K562 (cell line): ENCODE measurements at regions not wholly inside any gene's neighbourhood (a gene's known extent, or its start where the extent isn't known, plus 50 kb on each side); places are given as distances from the start of the nearest gene placed in this dataset.

Experiments
- ATAC-seq: fragments of 200-7000 bp; cut with Tn5 transposase; 3 replicates; pipeline ENCODE4 v1.9.1; 2020; ENCODE audit warnings: moderate library complexity
- BruUV-seq: library from RNA; stranded (reverse); fragments of 400-500 nt; replicated peaks from 2 replicates; lab custom pipeline; 2021; lab: Mats Ljungman, UMichigan
- CTCF ChIA-PET: fragments of 300-600 bp; formaldehyde crosslinking; extraction: SDS; loops from one replicate; lab custom pipeline; 2021; ENCODE audit warnings: low intra/inter-chr PET ratio; lab: Yijun Ruan, JAX
- POLR2A ChIA-PET: fragments of 300-600, 350-650 bp; sonication (Branson Sonifier 250); formaldehyde crosslinking; extraction: SDS; loops from one replicate; lab custom pipeline; 2021; ENCODE audit warnings: antibody characterized with exemption, inconsistent platforms; lab: Yijun Ruan, JAX
- DNase-seq, 4 experiments: peaks; one replicate each; pipeline versions ENCODE4 v3.0.0 to v3.0.0-alpha.2; 2011 to 2018; ENCODE audit warnings: low spot score in 3 of 4, mixed read lengths in 3 of 4; ENCODE audit errors: extremely low read depth in 1 of 4
- FAIRE-seq: peaks from 2 replicates; lab custom pipeline; 2011; peaks lifted over from hg19 to GRCh38; lab: Jason Lieb, UNC
- H2AFZ ChIP-seq: 2 replicates; pipeline ENCODE4 v1.6.0; 2011; ENCODE audit warnings: low read depth, low read length, control low read depth, inconsistent platforms
- H3K27ac ChIP-seq: fragments of 200-600 bp; 3 replicates; pipeline ENCODE4 v1.8.0; 2011; ENCODE audit warnings: low read depth, mild to moderate bottlenecking, control low read depth, inconsistent platforms, low read length, moderate library complexity, mixed read lengths; ENCODE audit errors: extremely low read depth
- H3K27me3 ChIP-seq, 2 experiments: fragments of 300-600 bp in 1 of 2; 2 replicates in 1 of 2; 3 replicates in 1 of 2; pipeline versions ENCODE4 v1.6.0 to v1.8.0; 2011; ENCODE audit warnings: inconsistent platforms in 2 of 2, low read length in 2 of 2, mild to moderate bottlenecking in 1 of 2, mixed read lengths in 1 of 2, moderate library complexity in 1 of 2; ENCODE audit not compliant: control insufficient read depth in 2 of 2, insufficient read depth in 2 of 2
- H3K36me3 ChIP-seq: fragments of 300-600 bp; 3 replicates; pipeline ENCODE4 v1.8.0; 2011; ENCODE audit warnings: mild to moderate bottlenecking, low read length, inconsistent platforms; ENCODE audit not compliant: control insufficient read depth, insufficient read depth
- H3K4me1 ChIP-seq, 2 experiments: fragments of 200-600 bp in 1 of 2; replicated peaks in 1 of 2; 2 replicates in 1 of 2; 3 replicates in 1 of 2; pipeline versions ENCODE4 v1.5.1 to v1.8.0; 2011; ENCODE audit warnings: inconsistent platforms in 2 of 2, low read length in 2 of 2, mild to moderate bottlenecking in 1 of 2, mixed read lengths in 1 of 2, moderate library complexity in 1 of 2; ENCODE audit not compliant: control insufficient read depth in 2 of 2, insufficient read depth in 2 of 2
- H3K4me2 ChIP-seq: 2 replicates; pipeline ENCODE4 v1.6.1; 2011; ENCODE audit warnings: low read length, control low read depth, inconsistent platforms, mixed read lengths; ENCODE audit not compliant: insufficient read depth
- H3K4me3 ChIP-seq: fragments of 200-600 bp; sonication (generic), shearing (Covaris generic); 2 replicates; pipeline ENCODE4 v1.5.1; 2016; ENCODE audit warnings: control low read depth, inconsistent platforms
- H3K79me2 ChIP-seq: fragments of 200-600 bp; 3 replicates; pipeline ENCODE4 v1.8.0; 2011; ENCODE audit warnings: low read length, inconsistent platforms; ENCODE audit not compliant: control insufficient read depth, insufficient read depth
- H3K9ac ChIP-seq, 2 experiments: 2 replicates each; pipeline versions ENCODE4 v1.6.0 to v1.6.1; 2011; ENCODE audit warnings: low read depth in 2 of 2, low read length in 2 of 2, control low read depth in 1 of 2, inconsistent platforms in 1 of 2, mild to moderate bottlenecking in 1 of 2, mixed read lengths in 1 of 2; ENCODE audit not compliant: insufficient read depth in 1 of 2
- H3K9me1 ChIP-seq: one replicate; pipeline ENCODE4 v1.6.0; 2011; ENCODE audit warnings: inconsistent platforms, mild to moderate bottlenecking, low read length, moderate library complexity; ENCODE audit not compliant: control insufficient read depth, insufficient read depth
- H3K9me3 ChIP-seq: replicated peaks from 2 replicates; pipeline ENCODE4 v1.5.1; 2011; ENCODE audit warnings: low read depth, low read length, inconsistent platforms; ENCODE audit not compliant: control insufficient read depth, insufficient read depth
- H4K20me1 ChIP-seq: replicated peaks from 2 replicates; pipeline ENCODE4 v1.6.1; 2011; ENCODE audit warnings: low read length, inconsistent platforms, mixed read lengths; ENCODE audit not compliant: control insufficient read depth, insufficient read depth
- CREM ChIP-seq: IDR thresholded peaks from 2 replicates; pipeline ENCODE4 v1.6.1; 2014; ENCODE audit warnings: antibody characterized with exemption, low read depth
- ETS1 ChIP-seq: conservative IDR thresholded peaks from 2 replicates; pipeline ENCODE4 v1.6.1; 2011; ENCODE audit warnings: low read depth, mild to moderate bottlenecking, low read length; ENCODE audit not compliant: control insufficient read depth
- FOXJ2 ChIP-seq: fragments of 200-800 bp; sonication (Bioruptor generic); IDR thresholded peaks from 2 replicates; pipeline ENCODE4 v1.6.1; 2016; ENCODE audit warnings: missing genetic modification characterization, missing compliant biosample characterization
- GATAD2B ChIP-seq: fragments of 450-650 bp; IDR thresholded peaks from 2 replicates; pipeline ENCODE4 v1.6.1; 2017; ENCODE audit warnings: mild to moderate bottlenecking, borderline replicate concordance
- RBM39 ChIP-seq: fragments of 200-400 bp; formaldehyde crosslinking; optimal IDR thresholded peaks from 2 replicates; pipeline ENCODE3; 2018; ENCODE audit warnings: low read depth, low read length
- SIN3A ChIP-seq, 2 experiments: fragments of 150-350 bp in 1 of 2; IDR thresholded peaks; 2 replicates each; pipeline ENCODE4 v1.6.1; 2011 to 2016; ENCODE audit warnings: borderline replicate concordance in 2 of 2, low read depth in 2 of 2, low read length in 2 of 2, mild to moderate bottlenecking in 2 of 2, moderate library complexity in 2 of 2; ENCODE audit not compliant: control insufficient read depth in 1 of 2
- ZBTB12 ChIP-seq: fragments of 250-450 bp; sonication (Bioruptor Pico); IDR thresholded peaks from 2 replicates; pipeline ENCODE4 v1.4.0; 2020
- WGBS: fragments of 100-300 bp; shearing (Covaris generic); methylation state at CpG from one replicate; pipeline ENCODE4 v1.1.6; 2016; ENCODE audit warnings: low coverage, mixed read lengths; ENCODE audit not compliant: insufficient coverage; ENCODE audit errors: missing lambda C conversion rate; 5-methylcytosine and 5-hydroxymethylcytosine counted together
- in situ Hi-C: fragments of 300-500 bp; cut with MboI; formaldehyde crosslinking; loops from 4 replicates; pipeline ENCODE4 v1.15.0; 2018; ENCODE audit warnings: inconsistent platforms, mixed read lengths
- intact Hi-C: fragments of 100-400 bp; cut with micrococcal nuclease; formaldehyde crosslinking; loops from 2 replicates; pipeline ENCODE4 v1.14.2; 2022

- H3K4me1 ChIP-seq: no peaks in the 10 kb centered on the region
- no peak overlapping the region for H3K4me3 ChIP-seq
- no peak overlapping the region for H2AFZ ChIP-seq
- in situ Hi-C loops (no loop called here), intact Hi-C loops (no loop called here)
- ChIA-PET CTCF (no interaction called here), POLR2A (no interaction called here)
- FAIRE-seq (no peak), ATAC-seq (no peak), DNase-seq (no peak)
- no peak overlapping the region for H3K9ac ChIP-seq
- no peaks in the 10 kb centered on the region for H3K9me1 ChIP-seq
- H3K36me3 ChIP-seq: no peaks in the 10 kb centered on the region
- H3K27me3 ChIP-seq: no peaks in the 10 kb centered on the region
- TF ChIP-seq RBM39: no peak
- no peak for TF ChIP-seq FOXJ2 (tag)
- no peak for TF ChIP-seq ETS1
- no peak for TF ChIP-seq CREM
- TF ChIP-seq GATAD2B: no peak
- no peak for TF ChIP-seq SIN3A (IDR thresholded peaks at IDR 0.05; ENCODE audit: borderline replicate concordance in 2 of 2, control insufficient read depth in 1 of 2, low read depth in 2 of 2, low read length in 2 of 2)
- TF ChIP-seq ZBTB12: no peak
- H3K4me2 ChIP-seq: no peak overlapping the region
- H3K27ac ChIP-seq: no peak overlapping the region
- no peaks in the 10 kb centered on the region for H3K79me2 ChIP-seq
- no peaks in the 10 kb centered on the region for H3K9me3 ChIP-seq
- no TSS peak for BruUV-seq
- no peaks in the 10 kb centered on the region for H4K20me1 ChIP-seq
- WGBS: 0% methylated on average over 1 of the region's 1 CpG
Observed at GRCh38 chr9:12988258-12988657, 213.4 kb downstream of the LURAP1L start.
